ENCODE measurements at regions not wholly inside any gene's neighbourhood (a gene's known extent, or its start where the extent isn't known, plus 50 kb on each side); places are given as distances from the start of the nearest gene placed in this dataset.

- TF ChIP-seq CTCF (IDR thresholded peaks at IDR 0.05; ENCODE audit: low read depth, low read length), result no peak
- Histone ChIP-seq H3K4me1 (ENCODE audit: low read depth) (peaks cover 22% of the 10 kb centered on the region), H3K4me3 (no peak overlapping the region), H3K9me3 (ENCODE audit: low read depth) (no peaks in the 10 kb centered on the region), H3K27me3 (no peaks in the 10 kb centered on the region), H3K27ac (no peak overlapping the region), H3K36me3 (no peaks in the 10 kb centered on the region)
- DNase-seq (ENCODE audit: low read depth in 1 of 2, low spot score in 1 of 2), result no peak
Measured at GRCh38 chr21:28821276-28822122, 171.2 kb downstream of the LTN1 start.

GRCh38 chr21:28818663-28819278 is 173.9 kb downstream of the LTN1 start:
- Histone ChIP-seq H3K27ac (no peak overlapping the region), H3K4me3 (no peak overlapping the region), H3K9me3 (ENCODE audit: low read depth) (no peaks in the 10 kb centered on the region), H3K36me3 (no peaks in the 10 kb centered on the region), H3K4me1 (ENCODE audit: low read depth) (peaks cover 10% of the 10 kb centered on the region), H3K27me3 (no peaks in the 10 kb centered on the region)
- TF ChIP-seq CTCF (IDR thresholded peaks at IDR 0.05; ENCODE audit: low read depth, low read length), result no peak
- peak in 1 of 2 donors; percentile 36 for DNase-seq (ENCODE audit: low read depth in 1 of 2, low spot score in 1 of 2)

- no peak overlapping the region for H3K27ac ChIP-seq
- no peaks in the 10 kb centered on the region for H3K27me3 ChIP-seq
- no peak for DNase-seq (ENCODE audit: low read depth in 1 of 2, low spot score in 1 of 2)
- no peaks in the 10 kb centered on the region for H3K36me3 ChIP-seq
- H3K9me3 ChIP-seq (ENCODE audit: low read depth), result no peaks in the 10 kb centered on the region
- peaks cover 6% of the 10 kb centered on the region for H3K4me1 ChIP-seq (ENCODE audit: low read depth)
- TF ChIP-seq CTCF (IDR thresholded peaks at IDR 0.05; ENCODE audit: low read depth, low read length), result no peak
- H3K4me3 ChIP-seq, result no peak overlapping the region
Measured at GRCh38 chr21:28817871-28818270, 174.8 kb downstream of the LTN1 start.

- Histone ChIP-seq H3K27ac (no peak overlapping the region), H3K36me3 (no peaks in the 10 kb centered on the region), H3K4me3 (no peak overlapping the region), H3K4me1 (ENCODE audit: low read depth) (no peaks in the 10 kb centered on the region), H3K27me3 (no peaks in the 10 kb centered on the region), H3K9me3 (ENCODE audit: low read depth) (no peaks in the 10 kb centered on the region)
- TF ChIP-seq CTCF (IDR thresholded peaks at IDR 0.05; ENCODE audit: low read depth, low read length), result no peak
- DNase-seq (ENCODE audit: low read depth in 1 of 2, low spot score in 1 of 2), result no peak
Measured at GRCh38 chr21:28811860-28812259, 180.8 kb downstream of the LTN1 start.

GRCh38 chr21:28810826-28811524 is 181.7 kb downstream of the LTN1 start:
- Histone ChIP-seq H3K4me1 (ENCODE audit: low read depth) (no peaks in the 10 kb centered on the region), H3K4me3 (no peak overlapping the region), H3K27ac (no peak overlapping the region), H3K9me3 (ENCODE audit: low read depth) (no peaks in the 10 kb centered on the region), H3K36me3 (no peaks in the 10 kb centered on the region), H3K27me3 (no peaks in the 10 kb centered on the region)
- no peak for TF ChIP-seq CTCF (IDR thresholded peaks at IDR 0.05; ENCODE audit: low read depth, low read length)
- no peak for DNase-seq (ENCODE audit: low read depth in 1 of 2, low spot score in 1 of 2)
